ENCODE measurements at regions not wholly inside any gene's neighbourhood (a gene's known extent, or its start where the extent isn't known, plus 50 kb on each side); places are given as distances from the start of the nearest gene placed in this dataset.

- no peak for FAIRE-seq
- DNase-seq (ENCODE audit: insufficient read length, low spot score) = no peak
These were observed 458.7 kb upstream of the ID2 start for GRCh38 chr2:8222979-8223694.

- no peak for DNase-seq (ENCODE audit: insufficient read length, low spot score)
- FAIRE-seq = no peak
These were observed 458.0 kb upstream of the ID2 start for GRCh38 chr2:8223695-8224346.

GRCh38 chr2:8224347-8225190 lies 457.3 kb upstream of the ID2 start:
- DNase-seq (ENCODE audit: insufficient read length, low spot score) (no peak), FAIRE-seq (no peak)

- no peak for FAIRE-seq
These were observed 456.6 kb upstream of the ID2 start for GRCh38 chr2:8225266-8225665.

GRCh38 chr2:8225798-8226197 lies 456.1 kb upstream of the ID2 start:
- DNase-seq (ENCODE audit: insufficient read length, low spot score) (no peak), FAIRE-seq (no peak)

More at GRCh38 chr2:8225266-8225665, 456.6 kb upstream of the ID2 start:
- no peak for DNase-seq (ENCODE audit: insufficient read length, low spot score)

GRCh38 chr2:8229546-8229986 lies 452.3 kb upstream of the ID2 start:
- DNase-seq (ENCODE audit: insufficient read length, low spot score) = no peak
- no peak for FAIRE-seq

- DNase-seq (ENCODE audit: insufficient read length, low spot score) = no peak
- no peak for FAIRE-seq
These were observed 451.4 kb upstream of the ID2 start for GRCh38 chr2:8230466-8230865.

- FAIRE-seq (no peak), DNase-seq (ENCODE audit: insufficient read length, low spot score) (no peak)
These were observed 450.0 kb upstream of the ID2 start for GRCh38 chr2:8231902-8232301.

GRCh38 chr2:8232871-8233270 lies 449.0 kb upstream of the ID2 start:
- DNase-seq (ENCODE audit: insufficient read length, low spot score) = no peak
- FAIRE-seq = no peak

GRCh38 chr2:8234253-8234652 lies 447.6 kb upstream of the ID2 start:
- DNase-seq (ENCODE audit: insufficient read length, low spot score) (no peak), FAIRE-seq (no peak)

- FAIRE-seq (no peak), DNase-seq (ENCODE audit: insufficient read length, low spot score) (no peak)
These were observed 447.0 kb upstream of the ID2 start for GRCh38 chr2:8234757-8235374.

- no peak for FAIRE-seq
- no peak for DNase-seq (ENCODE audit: insufficient read length, low spot score)
These were observed 446.4 kb upstream of the ID2 start for GRCh38 chr2:8235419-8235818.

GRCh38 chr2:8236391-8236790 lies 445.5 kb upstream of the ID2 start:
- DNase-seq (ENCODE audit: insufficient read length, low spot score) (no peak), FAIRE-seq (no peak)

- no peak for DNase-seq (ENCODE audit: insufficient read length, low spot score)
- no peak for FAIRE-seq
These were observed 443.2 kb upstream of the ID2 start for GRCh38 chr2:8238521-8239230.

GRCh38 chr2:8239531-8240088 lies 442.2 kb upstream of the ID2 start:
- no peak for FAIRE-seq

GRCh38 chr2:8241317-8241716 lies 440.5 kb upstream of the ID2 start:
- DNase-seq (ENCODE audit: insufficient read length, low spot score) = no peak
- no peak for FAIRE-seq

More at GRCh38 chr2:8239531-8240088, 442.2 kb upstream of the ID2 start:
- no peak for DNase-seq (ENCODE audit: insufficient read length, low spot score)

GRCh38 chr2:8242739-8243138 lies 439.1 kb upstream of the ID2 start:
- DNase-seq (ENCODE audit: insufficient read length, low spot score) (no peak), FAIRE-seq (no peak)

- DNase-seq (ENCODE audit: insufficient read length, low spot score) (no peak), FAIRE-seq (no peak)
These were observed 438.0 kb upstream of the ID2 start for GRCh38 chr2:8243748-8244400.

GRCh38 chr2:8244639-8245038 lies 437.2 kb upstream of the ID2 start:
- FAIRE-seq (no peak), DNase-seq (ENCODE audit: insufficient read length, low spot score) (no peak)

GRCh38 chr2:8246137-8246536 lies 435.7 kb upstream of the ID2 start:
- no peak for FAIRE-seq
- DNase-seq (ENCODE audit: insufficient read length, low spot score) = no peak
